OCI-M2 (cell line): ENCODE measurements at regions not wholly inside any gene's neighbourhood (a gene's known extent, or its start where the extent isn't known, plus 50 kb on each side); places are given as distances from the start of the nearest gene placed in this dataset.

Experiments used
- DNase-seq: peaks from one replicate; lab custom pipeline; 2025; ENCODE audit not compliant: unreplicated experiment; lab: John Stamatoyannopoulos, UW

- DNase-seq = no peak
Observed at GRCh38 chr21:19590044-19590443, 1186.5 kb upstream of the TMPRSS15 start.

GRCh38 chr21:19603011-19603593 is 1199.5 kb upstream of the TMPRSS15 start:
- DNase-seq = no peak

DNA sequence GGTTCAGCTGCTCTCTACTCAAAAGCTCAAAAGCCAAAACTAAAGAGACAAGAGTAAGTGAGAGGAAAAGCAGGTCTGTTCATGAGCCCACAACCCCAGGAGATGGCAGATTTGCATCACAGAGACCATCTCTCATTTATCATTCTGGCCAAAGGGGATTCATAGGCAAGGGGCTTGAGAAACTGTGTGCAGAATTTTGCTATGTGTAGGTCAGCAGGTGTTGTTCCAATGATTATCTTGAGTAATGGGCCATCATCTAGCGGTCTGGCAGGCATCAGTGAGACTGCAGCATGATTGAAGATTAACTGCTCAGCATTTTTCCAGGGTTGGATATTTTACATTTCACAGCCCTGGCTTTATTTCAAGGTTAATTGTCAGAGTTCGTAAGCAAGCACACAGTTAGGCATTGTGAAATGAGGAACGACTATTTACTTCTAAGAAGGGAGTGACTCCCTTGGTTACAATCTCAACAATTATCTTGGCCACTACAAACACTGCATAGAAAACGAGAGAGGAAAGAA is 1204.6 kb upstream of the TMPRSS15 start:
- DNase-seq = no peak

DNA sequence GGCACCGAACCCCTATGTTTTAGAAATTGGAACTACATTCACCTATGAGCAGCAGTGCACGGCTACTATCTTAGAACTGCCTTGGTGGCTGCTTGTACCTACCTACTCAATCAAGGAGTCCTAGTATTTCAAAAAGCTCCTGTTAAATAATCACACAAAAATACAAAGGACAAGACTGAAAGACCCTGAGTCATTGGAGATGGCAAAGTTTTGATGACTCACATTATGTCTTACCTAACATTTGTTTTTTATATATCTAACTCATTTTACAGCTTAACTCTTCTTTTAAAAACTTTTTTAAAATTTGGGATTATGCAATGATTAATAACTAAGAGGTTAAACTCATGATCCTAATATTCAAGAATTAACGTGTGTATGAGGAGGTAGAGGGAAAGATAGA is 1206.0 kb upstream of the TMPRSS15 start:
- no peak for DNase-seq

- no peak for DNase-seq
Observed at GRCh38 chr21:19621837-19622496, 1218.4 kb upstream of the TMPRSS15 start.

GRCh38 chr21:19640964-19641363 is 1237.4 kb upstream of the TMPRSS15 start:
- no peak for DNase-seq

GRCh38 chr21:19648391-19648790 is 1244.8 kb upstream of the TMPRSS15 start:
- DNase-seq = no peak

DNA sequence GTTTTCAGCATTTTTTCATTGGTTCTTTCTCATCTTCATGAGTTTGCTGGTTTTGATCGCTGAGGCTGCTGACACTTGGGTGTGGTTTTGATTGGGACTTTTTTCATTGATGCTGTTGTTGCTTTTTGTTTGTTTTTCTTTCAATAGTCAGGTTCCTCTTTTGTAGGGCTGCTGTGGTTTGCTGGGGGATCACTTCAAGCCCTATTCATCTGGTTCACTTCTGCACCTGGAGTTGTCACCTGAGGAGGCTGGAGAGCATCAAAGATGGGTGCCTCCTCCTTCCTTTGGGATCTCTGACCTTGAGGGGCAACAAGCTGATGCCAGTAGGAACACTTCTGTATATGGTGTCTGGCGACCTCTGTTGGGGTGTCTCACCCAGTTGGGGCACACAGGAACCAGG is 1279.9 kb upstream of the TMPRSS15 start:
- no peak for DNase-seq

GRCh38 chr21:19684328-19684727 is 1280.7 kb upstream of the TMPRSS15 start:
- no peak for DNase-seq

- DNase-seq = no peak
Observed at GRCh38 chr21:19692231-19692630, 1288.6 kb upstream of the TMPRSS15 start.

- DNase-seq = no peak
Observed at GRCh38 chr21:19695796-19696195, 1292.2 kb upstream of the TMPRSS15 start.

GRCh38 chr21:19700476-19700875 is 1296.9 kb upstream of the TMPRSS15 start:
- DNase-seq = no peak

GRCh38 chr21:19702726-19703125 is 1295.5 kb upstream of the NCAM2 start:
- no peak for DNase-seq

DNA sequence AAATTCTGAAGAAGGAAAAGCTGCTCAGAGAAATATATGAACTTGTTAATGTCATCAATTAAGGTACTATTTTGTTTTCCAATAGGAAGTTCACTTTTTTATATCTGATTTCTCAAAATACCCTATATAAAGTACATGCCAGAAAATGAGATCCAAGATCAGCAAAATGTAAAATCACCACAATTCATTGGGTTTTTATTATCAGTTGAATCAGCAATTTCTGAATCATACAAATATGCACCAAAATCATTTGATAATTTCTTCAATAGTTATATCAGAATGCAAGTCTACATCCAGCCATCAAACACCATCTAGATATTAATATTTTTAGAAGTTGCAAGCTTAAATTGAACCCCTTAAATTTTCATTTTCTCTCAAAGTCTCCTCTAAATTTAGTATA is 1293.4 kb upstream of the NCAM2 start:
- no peak for DNase-seq

DNA sequence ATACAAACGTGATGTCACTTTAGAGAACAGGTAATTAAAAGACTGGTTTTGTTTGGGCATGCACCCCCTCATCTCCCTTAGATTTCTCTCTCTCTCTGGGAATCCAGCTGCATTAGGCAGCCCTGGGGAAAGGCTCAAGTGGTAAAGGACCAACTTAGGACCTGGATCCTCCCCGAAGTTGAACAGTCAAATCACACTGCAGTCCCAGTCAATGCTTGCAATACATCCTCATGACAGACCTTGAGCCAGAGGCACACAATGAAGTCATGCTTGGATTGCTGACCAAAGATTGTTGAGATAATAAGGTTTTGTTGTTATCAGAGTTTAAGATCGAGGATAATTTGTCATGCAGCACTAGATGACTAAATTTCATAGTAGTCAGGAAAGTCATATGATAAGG is 1285.8 kb upstream of the NCAM2 start:
- DNase-seq = no peak

DNA sequence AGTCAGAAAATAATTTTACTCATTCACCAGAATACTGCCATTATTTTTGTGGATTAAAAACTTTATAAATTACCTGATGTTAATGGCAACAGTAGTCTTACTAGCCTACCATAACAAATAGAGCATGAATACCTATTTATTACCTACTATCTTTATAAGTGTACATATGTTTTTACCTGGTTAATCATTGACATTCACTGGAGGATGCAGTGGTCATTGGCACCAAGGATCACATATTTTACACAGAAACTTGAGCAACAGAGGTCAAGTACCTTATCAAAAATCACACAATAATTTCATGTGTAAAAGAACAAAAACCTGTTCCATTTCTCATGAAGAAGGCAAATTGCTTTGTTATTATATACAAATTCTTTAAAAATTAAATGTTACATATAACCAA is 1284.9 kb upstream of the NCAM2 start:
- no peak for DNase-seq

GRCh38 chr21:19724081-19724480 is 1274.1 kb upstream of the NCAM2 start:
- no peak for DNase-seq

- no peak for DNase-seq
Observed at GRCh38 chr21:19731251-19731650, 1267.0 kb upstream of the NCAM2 start.

- DNase-seq = no peak
Observed at GRCh38 chr21:19759836-19760235, 1238.4 kb upstream of the NCAM2 start.

DNA sequence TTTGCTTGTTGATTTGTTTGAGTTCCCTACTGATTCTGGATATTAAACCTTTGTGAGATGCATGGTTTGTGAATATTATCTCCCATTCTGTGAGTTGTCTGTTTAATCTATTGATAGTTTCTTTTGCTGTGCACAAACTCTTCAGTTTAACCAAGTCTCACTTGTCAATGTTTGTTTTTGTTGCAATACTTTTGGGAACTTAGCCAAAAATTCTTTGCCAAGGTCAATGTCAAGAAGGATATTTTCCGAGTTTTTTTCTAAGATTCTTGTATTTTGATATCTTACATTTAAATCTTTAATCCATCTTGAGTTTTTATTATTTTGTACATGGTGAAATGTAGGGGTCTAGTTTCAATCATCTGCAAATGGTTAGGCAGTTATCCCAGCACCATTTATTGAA is 1230.7 kb upstream of the NCAM2 start:
- no peak for DNase-seq

GRCh38 chr21:19771881-19772280 is 1226.3 kb upstream of the NCAM2 start:
- no peak for DNase-seq

GRCh38 chr21:19776076-19776475 is 1222.1 kb upstream of the NCAM2 start:
- DNase-seq = no peak
